PFSK-1 (cell line): ENCODE measurements at regions not wholly inside any gene's neighbourhood (a gene's known extent, or its start where the extent isn't known, plus 50 kb on each side); places are given as distances from the start of the nearest gene placed in this dataset.

ENCODE experiments used
- FOXP2 ChIP-seq: optimal IDR thresholded peaks from 2 replicates; pipeline ENCODE3; 2011; ENCODE audit warnings: borderline replicate concordance, control low read depth, inconsistent platforms; ENCODE audit not compliant: insufficient read depth; ENCODE audit errors: extremely low read length, extremely low read depth
- POLR2AphosphoS5 ChIP-seq: IDR thresholded peaks from 2 replicates; pipeline ENCODE4 v1.6.1; 2012; ENCODE audit warnings: low read depth, mild to moderate bottlenecking, control low read depth, low read length, moderate library complexity
- SIN3A ChIP-seq: IDR thresholded peaks from 2 replicates; pipeline ENCODE4 v1.6.1; 2012; ENCODE audit warnings: mild to moderate bottlenecking, low read length, moderate library complexity, borderline replicate concordance; ENCODE audit not compliant: insufficient read depth
- TAF1 ChIP-seq: IDR thresholded peaks from 2 replicates; pipeline ENCODE4 v1.6.1; 2012; ENCODE audit warnings: low read length, control low read depth, borderline replicate concordance; ENCODE audit not compliant: insufficient read depth
- TF ChIP-seq, protein P1 (sequence below), 2 experiments: IDR thresholded peaks; 2 replicates each; pipeline versions ENCODE4 v1.6.1 to v1.8.0; 2011 to 2012; ENCODE audit warnings: low read depth in 2 of 2, low read length in 2 of 2, control low read depth in 1 of 2, inconsistent platforms in 1 of 2, mild to moderate bottlenecking in 1 of 2, moderate library complexity in 1 of 2; ENCODE audit not compliant: insufficient read depth in 1 of 2

DNA sequence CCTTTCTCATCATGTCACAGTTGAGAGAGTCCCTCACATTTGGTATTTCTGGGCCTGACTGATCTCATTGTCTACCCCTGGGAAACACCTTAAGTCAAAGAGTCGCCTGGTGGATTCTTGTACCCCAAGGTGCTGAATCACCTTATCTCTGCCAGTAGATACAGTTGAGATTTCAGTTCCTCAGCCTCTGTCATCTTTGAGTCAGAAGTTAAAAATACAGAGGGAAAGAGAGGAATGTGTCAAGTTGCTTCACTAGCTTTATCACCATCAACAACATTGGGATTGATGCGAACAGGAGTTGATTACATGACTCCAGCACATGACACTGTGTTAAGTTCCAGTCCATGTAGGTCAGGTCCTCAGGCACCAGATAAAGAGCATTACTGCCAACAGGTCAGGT lies 513.0 kb downstream of the NUF2 start:
- TF ChIP-seq FOXP2 (no peak), TAF1 (no peak), POLR2AphosphoS5 (no peak), SIN3A (no peak)
- TF ChIP-seq, protein P1, sequence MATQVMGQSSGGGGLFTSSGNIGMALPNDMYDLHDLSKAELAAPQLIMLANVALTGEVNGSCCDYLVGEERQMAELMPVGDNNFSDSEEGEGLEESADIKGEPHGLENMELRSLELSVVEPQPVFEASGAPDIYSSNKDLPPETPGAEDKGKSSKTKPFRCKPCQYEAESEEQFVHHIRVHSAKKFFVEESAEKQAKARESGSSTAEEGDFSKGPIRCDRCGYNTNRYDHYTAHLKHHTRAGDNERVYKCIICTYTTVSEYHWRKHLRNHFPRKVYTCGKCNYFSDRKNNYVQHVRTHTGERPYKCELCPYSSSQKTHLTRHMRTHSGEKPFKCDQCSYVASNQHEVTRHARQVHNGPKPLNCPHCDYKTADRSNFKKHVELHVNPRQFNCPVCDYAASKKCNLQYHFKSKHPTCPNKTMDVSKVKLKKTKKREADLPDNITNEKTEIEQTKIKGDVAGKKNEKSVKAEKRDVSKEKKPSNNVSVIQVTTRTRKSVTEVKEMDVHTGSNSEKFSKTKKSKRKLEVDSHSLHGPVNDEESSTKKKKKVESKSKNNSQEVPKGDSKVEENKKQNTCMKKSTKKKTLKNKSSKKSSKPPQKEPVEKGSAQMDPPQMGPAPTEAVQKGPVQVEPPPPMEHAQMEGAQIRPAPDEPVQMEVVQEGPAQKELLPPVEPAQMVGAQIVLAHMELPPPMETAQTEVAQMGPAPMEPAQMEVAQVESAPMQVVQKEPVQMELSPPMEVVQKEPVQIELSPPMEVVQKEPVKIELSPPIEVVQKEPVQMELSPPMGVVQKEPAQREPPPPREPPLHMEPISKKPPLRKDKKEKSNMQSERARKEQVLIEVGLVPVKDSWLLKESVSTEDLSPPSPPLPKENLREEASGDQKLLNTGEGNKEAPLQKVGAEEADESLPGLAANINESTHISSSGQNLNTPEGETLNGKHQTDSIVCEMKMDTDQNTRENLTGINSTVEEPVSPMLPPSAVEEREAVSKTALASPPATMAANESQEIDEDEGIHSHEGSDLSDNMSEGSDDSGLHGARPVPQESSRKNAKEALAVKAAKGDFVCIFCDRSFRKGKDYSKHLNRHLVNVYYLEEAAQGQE (IDR thresholded peaks at IDR 0.05; ENCODE audit: insufficient read depth in 1 of 2, low read depth in 2 of 2, low read length in 2 of 2) = no peak

GRCh38 chr1:163836481-163836880 lies 514.7 kb downstream of the NUF2 start:
- TF ChIP-seq POLR2AphosphoS5 = no peak

DNA sequence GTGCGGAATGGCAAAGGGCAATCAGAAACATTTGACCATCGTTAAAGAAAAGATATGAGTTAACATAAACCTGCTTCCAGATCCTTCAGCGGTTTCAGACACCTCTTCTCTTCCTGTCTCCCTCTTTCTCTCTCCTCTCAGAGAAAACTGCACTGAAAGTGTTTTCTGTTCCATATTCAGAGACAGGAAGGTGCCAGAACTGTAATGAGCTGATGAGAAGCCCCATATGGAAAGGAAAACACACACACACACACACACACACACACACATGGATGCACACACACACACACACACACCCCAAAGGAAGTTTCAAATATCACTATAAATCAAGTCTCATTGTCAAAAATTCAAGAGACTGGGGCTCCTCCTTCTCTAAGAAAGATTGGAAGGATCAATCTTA lies 515.5 kb downstream of the NUF2 start:
- TF ChIP-seq TAF1 (no peak), FOXP2 (no peak), SIN3A (no peak), POLR2AphosphoS5 (no peak)
- TF ChIP-seq, protein P1 (IDR thresholded peaks at IDR 0.05; ENCODE audit: insufficient read depth in 1 of 2, low read depth in 2 of 2, low read length in 2 of 2) = no peak

GRCh38 chr1:163842571-163842970 lies 520.8 kb downstream of the NUF2 start:
- TF ChIP-seq FOXP2 (no peak), TAF1 (no peak)

DNA sequence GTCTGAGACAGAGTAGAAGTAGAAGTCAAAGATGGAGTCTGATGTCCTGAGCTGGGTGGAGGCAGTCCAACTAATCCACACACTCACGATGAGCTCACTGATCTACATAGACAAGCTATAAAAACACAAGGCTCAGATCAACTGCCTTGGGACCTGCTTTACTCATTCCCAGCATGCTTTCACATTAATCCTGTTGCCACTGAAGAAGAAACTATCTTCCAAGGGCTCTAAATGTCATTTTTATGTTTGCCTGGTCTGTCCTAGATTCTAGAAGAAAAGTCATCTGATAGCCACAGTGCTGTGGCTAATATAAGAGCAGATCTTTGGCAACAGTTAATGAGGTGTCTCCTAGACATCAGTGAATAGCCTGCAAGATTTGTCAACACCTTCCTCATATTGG lies 522.7 kb downstream of the NUF2 start:
- TF ChIP-seq FOXP2 = no peak
- TF ChIP-seq TAF1 = no peak
- TF ChIP-seq SIN3A = no peak
- TF ChIP-seq POLR2AphosphoS5 = no peak
- TF ChIP-seq, protein P1 (IDR thresholded peaks at IDR 0.05; ENCODE audit: insufficient read depth in 1 of 2, low read depth in 2 of 2, low read length in 2 of 2) = no peak

GRCh38 chr1:163845279-163845678 lies 523.5 kb downstream of the NUF2 start:
- TF ChIP-seq SIN3A (no peak), FOXP2 (no peak), POLR2AphosphoS5 (no peak)
- TF ChIP-seq, protein P1 (IDR thresholded peaks at IDR 0.05; ENCODE audit: insufficient read depth in 1 of 2, low read depth in 2 of 2, low read length in 2 of 2) = no peak
